MM.1S (cell line): ENCODE measurements at regions not wholly inside any gene's neighbourhood (a gene's known extent, or its start where the extent isn't known, plus 50 kb on each side); places are given as distances from the start of the nearest gene placed in this dataset.

ENCODE experiments used
- DNase-seq: peaks from one replicate; pipeline ENCODE4 v3.0.0-alpha.2; 2015
- H2AFZ ChIP-seq: fragments of 300-600 bp; sonication (generic); 2 replicates; pipeline ENCODE4 v1.6.0; 2016; ENCODE audit warnings: antibody characterized with exemption, low read length
- H3F3A ChIP-seq: fragments of 300-600 bp; sonication (generic); 2 replicates; pipeline ENCODE4 v1.6.1; 2016; ENCODE audit warnings: mild to moderate bottlenecking, antibody characterized with exemption, low read length, moderate library complexity, mixed read lengths; ENCODE audit not compliant: insufficient read depth
- H3K27ac ChIP-seq: fragments of 300-600 bp; sonication (generic); 2 replicates; pipeline ENCODE4 v1.5.1; 2016; ENCODE audit warnings: mild to moderate bottlenecking, low read length
- H3K27me3 ChIP-seq: fragments of 300-600 bp; sonication (generic); replicated peaks from 2 replicates; pipeline ENCODE4 v1.6.0; 2016; ENCODE audit warnings: low read length; ENCODE audit not compliant: insufficient read depth
- H3K36me3 ChIP-seq: fragments of 300-600 bp; sonication (generic); replicated peaks from 2 replicates; pipeline ENCODE4 v1.6.1; 2016; ENCODE audit warnings: mild to moderate bottlenecking, low read length, mixed read lengths; ENCODE audit not compliant: insufficient read depth
- H3K4me1 ChIP-seq: fragments of 300-600 bp; sonication (generic); 2 replicates; pipeline ENCODE4 v1.6.1; 2016; ENCODE audit warnings: low read length, mixed read lengths
- H3K4me2 ChIP-seq: fragments of 300-600 bp; sonication (generic); 2 replicates; pipeline ENCODE4 v1.6.0; 2016; ENCODE audit warnings: low read depth, low read length
- H3K4me3 ChIP-seq: fragments of 300-600 bp; sonication (generic); 2 replicates; pipeline ENCODE4 v1.5.1; 2016; ENCODE audit warnings: low read length, mixed read lengths
- H3K79me2 ChIP-seq: fragments of 300-600 bp; sonication (generic); 2 replicates; pipeline ENCODE4 v1.6.1; 2016; ENCODE audit warnings: mixed run types, low read length, mixed read lengths
- H3K9ac ChIP-seq: fragments of 300-600 bp; sonication (generic); 2 replicates; pipeline ENCODE4 v1.6.1; 2016; ENCODE audit warnings: low read length, mixed read lengths
- H3K9me2 ChIP-seq: fragments of 300-600 bp; sonication (generic); replicated peaks from 2 replicates; pipeline ENCODE4 v1.6.1; 2016; ENCODE audit warnings: mild to moderate bottlenecking, low read length, mixed read lengths; ENCODE audit not compliant: insufficient read depth
- H3K9me3 ChIP-seq: fragments of 300-600 bp; sonication (generic); replicated peaks from 2 replicates; pipeline ENCODE4 v1.6.1; 2016; ENCODE audit warnings: mild to moderate bottlenecking, low read length, mixed read lengths; ENCODE audit not compliant: insufficient read depth
- H4K20me1 ChIP-seq: fragments of 300-600 bp; sonication (generic); 2 replicates; pipeline ENCODE4 v1.6.1; 2016; ENCODE audit warnings: mild to moderate bottlenecking, low read length, moderate library complexity, mixed read lengths; ENCODE audit not compliant: insufficient read depth
- CTCF ChIP-seq: fragments of 300-600 bp; sonication (generic); IDR thresholded peaks from 2 replicates; pipeline ENCODE4 v1.5.1; 2016; ENCODE audit warnings: antibody characterized with exemption, low read length, mixed read lengths
- EZH2 ChIP-seq: fragments of 300-600 bp; sonication (generic); optimal IDR thresholded peaks from 2 replicates; pipeline ENCODE3; 2017; ENCODE audit warnings: low read depth, mild to moderate bottlenecking, antibody characterized with exemption, low read length, mixed read lengths
- EZH2phosphoT487 ChIP-seq: fragments of 300-600 bp; sonication (generic); IDR thresholded peaks from 2 replicates; pipeline ENCODE4 v1.6.1; 2018; ENCODE audit warnings: antibody characterized with exemption, low read length

GRCh38 chr5:6829150-6829784 is 116.0 kb downstream of the TENT4A start:
- DNase-seq = peak; percentile 58
- Histone ChIP-seq H3K4me1 (peaks cover 31% of the 10 kb centered on the region), H2AFZ (peak overlapping the region; percentile 6; the same call in 1 of the 2 replicates), H3K9me2 (no peaks in the 10 kb centered on the region), H3K9ac (peak overlapping the region; percentile 8; the same call in 1 of the 2 replicates), H3K27me3 (no peaks in the 10 kb centered on the region), H3F3A (peaks cover 25% of the 10 kb centered on the region), H3K79me2 (no peaks in the 10 kb centered on the region), H3K9me3 (no peaks in the 10 kb centered on the region), H3K4me2 (peak overlapping the region; percentile 73), H3K36me3 (no peaks in the 10 kb centered on the region), H3K4me3 (peak overlapping the region; percentile 17; the same call in 1 of the 2 replicates), H3K27ac (peak overlapping the region; percentile 84), H4K20me1 (no peaks in the 10 kb centered on the region)
- TF ChIP-seq EZH2 (no peak), EZH2phosphoT487 (no peak), CTCF (no peak)

DNA sequence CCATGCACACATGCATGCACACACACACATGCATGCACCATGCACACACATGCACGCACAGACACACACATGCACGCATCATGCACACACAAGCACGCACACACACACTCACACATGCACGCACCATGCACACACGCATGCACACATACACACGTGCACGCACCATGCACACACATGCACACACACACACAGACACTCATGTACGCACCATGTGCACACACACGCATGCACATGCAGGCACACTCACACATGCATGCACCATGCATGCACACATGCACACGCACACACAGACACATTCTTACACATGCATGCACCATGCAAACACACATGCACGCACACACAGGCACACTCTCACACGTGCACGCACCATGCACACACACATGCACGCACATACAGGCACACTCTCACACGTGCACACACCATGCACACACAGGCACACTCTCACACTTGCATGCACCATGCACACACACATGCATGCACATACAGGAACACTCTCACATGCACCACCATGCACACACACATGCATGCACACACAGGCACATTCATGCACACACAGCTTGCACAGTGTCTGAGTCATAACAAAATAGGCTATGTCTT is 117.5 kb downstream of the TENT4A start:
- Histone ChIP-seq H3K9me3 (no peaks in the 10 kb centered on the region), H2AFZ (no peak overlapping the region), H3K36me3 (no peaks in the 10 kb centered on the region), H3K4me1 (peaks cover 31% of the 10 kb centered on the region), H3K79me2 (no peaks in the 10 kb centered on the region), H3K27me3 (no peaks in the 10 kb centered on the region), H3K9ac (no peak overlapping the region), H3K4me2 (no peak overlapping the region), H3K4me3 (no peak overlapping the region), H3K9me2 (no peaks in the 10 kb centered on the region), H3K27ac (no peak overlapping the region), H3F3A (peaks cover 25% of the 10 kb centered on the region), H4K20me1 (no peaks in the 10 kb centered on the region)
- no peak for DNase-seq
- TF ChIP-seq CTCF = no peak
- no peak for TF ChIP-seq EZH2phosphoT487
- TF ChIP-seq EZH2 = no peak

DNA sequence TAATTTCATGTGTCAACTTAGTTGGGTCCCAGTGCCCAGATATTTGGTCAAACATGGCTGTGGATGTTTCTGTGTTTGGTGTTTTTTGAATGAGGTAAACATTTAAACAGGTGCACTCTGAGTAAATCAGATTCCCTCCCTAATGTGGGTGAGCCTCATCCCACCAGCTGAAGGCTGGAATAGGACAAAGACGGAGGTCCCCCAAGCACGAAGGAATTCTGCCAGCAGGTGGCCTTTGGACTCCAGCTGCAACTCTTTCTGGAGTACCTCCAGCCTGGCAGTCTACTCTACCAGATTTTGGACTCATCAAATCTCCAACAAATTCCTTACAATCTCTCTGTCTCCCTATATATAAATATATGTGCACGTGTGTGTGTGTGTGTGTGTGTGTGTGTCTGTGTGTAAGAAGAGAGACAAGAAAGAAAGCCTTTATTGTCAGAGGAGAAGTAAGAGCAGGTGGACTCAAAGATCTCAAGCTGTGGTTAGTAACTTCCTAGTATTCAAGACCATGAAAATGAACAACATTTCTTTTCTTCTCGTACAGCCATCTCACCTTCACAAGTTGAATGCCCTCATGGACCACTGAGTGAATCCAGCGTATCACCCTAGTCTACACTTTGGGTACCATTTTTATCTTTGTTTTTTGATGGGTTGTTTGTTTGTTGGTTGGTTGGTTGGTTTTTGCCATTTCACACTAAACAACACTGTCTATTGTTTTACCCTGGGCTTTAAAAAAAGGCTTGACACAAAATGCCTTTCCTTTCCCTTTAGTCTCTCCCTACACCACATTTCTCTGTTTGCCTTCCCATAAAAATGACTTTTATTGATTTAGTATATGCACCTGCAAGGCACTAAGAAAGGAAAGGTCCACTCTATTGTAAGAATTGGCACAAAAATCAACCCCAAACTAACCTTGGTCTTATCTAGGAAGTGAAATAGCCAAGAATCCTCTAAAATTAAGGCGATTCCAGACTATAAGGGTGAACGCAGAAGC is 118.7 kb downstream of the TENT4A start:
- Histone ChIP-seq H3K27me3 (no peaks in the 10 kb centered on the region), H3K9ac (no peak overlapping the region), H3K4me2 (no peak overlapping the region), H3F3A (peaks cover 25% of the 10 kb centered on the region), H3K4me3 (no peak overlapping the region), H2AFZ (no peak overlapping the region), H4K20me1 (no peaks in the 10 kb centered on the region), H3K4me1 (peaks cover 29% of the 10 kb centered on the region), H3K79me2 (no peaks in the 10 kb centered on the region), H3K27ac (no peak overlapping the region), H3K36me3 (no peaks in the 10 kb centered on the region), H3K9me2 (no peaks in the 10 kb centered on the region), H3K9me3 (no peaks in the 10 kb centered on the region)
- TF ChIP-seq CTCF (no peak), EZH2 (no peak), EZH2phosphoT487 (no peak)
- no peak for DNase-seq
